ENCODE measurements at regions not wholly inside any gene's neighbourhood (a gene's known extent, or its start where the extent isn't known, plus 50 kb on each side); places are given as distances from the start of the nearest gene placed in this dataset.

GRCh38 chr11:95547186-95547585, 242.4 kb downstream of the FAM76B start:
- Histone ChIP-seq H3K4me1 (replicated peaks in 1 of 4; ENCODE audit: control insufficient read depth in 3 of 4, insufficient read depth in 4 of 4, low read length in 3 of 4) (no peaks in the 10 kb centered on the region), H3K18ac (ENCODE audit: extremely low read depth, low read length) (no peak overlapping the region), H3K14ac (ENCODE audit: insufficient read length) (no peak overlapping the region), H3K4me3 (ENCODE audit: extremely low read depth in 1 of 4, insufficient read depth in 2 of 4, low read depth in 3 of 4, low read length in 4 of 4) (no peak overlapping the region), H2BK5ac (ENCODE audit: low read depth, low read length) (no peak overlapping the region), H3K27ac (ENCODE audit: low read depth, low read length) (no peak overlapping the region), H3K56ac (replicated peaks; ENCODE audit: insufficient read length, low read depth, low read length) (no peak overlapping the region), H2AFZ (ENCODE audit: low read length) (no peak overlapping the region), H3K9ac (replicated peaks in 1 of 4; ENCODE audit: extremely low read depth in 1 of 4, low read depth in 3 of 4, low read length in 3 of 4) (no peak overlapping the region), H3K23me2 (ENCODE audit: low read depth, low read length) (no peaks in the 10 kb centered on the region), H3K9me3 (ENCODE audit: insufficient read depth in 2 of 2, low read depth in 1 of 2, low read length in 1 of 2) (no peaks in the 10 kb centered on the region), H3K79me1 (ENCODE audit: low read depth, low read length) (no peaks in the 10 kb centered on the region), H2AK5ac (ENCODE audit: low read depth, low read length) (no peak overlapping the region), H3K79me2 (ENCODE audit: control insufficient read depth in 1 of 2, insufficient read depth in 2 of 2, low read length in 2 of 2) (no peaks in the 10 kb centered on the region), H4K20me1 (replicated peaks in 1 of 2; ENCODE audit: control insufficient read depth in 1 of 2, insufficient read depth in 2 of 2, low read length in 2 of 2) (no peaks in the 10 kb centered on the region), H4K5ac (ENCODE audit: insufficient read length, low read depth, low read length) (no peak overlapping the region), H3K27me3 (replicated peaks in 1 of 4; ENCODE audit: control insufficient read depth in 3 of 4, extremely low read depth in 1 of 4, insufficient read depth in 3 of 4, low read length in 3 of 4) (no peaks in the 10 kb centered on the region), H2BK15ac (ENCODE audit: low read length) (no peak overlapping the region), H3K36me3 (ENCODE audit: control insufficient read depth in 2 of 4, insufficient read depth in 4 of 4, low read length in 3 of 4) (no peaks in the 10 kb centered on the region), H3K23ac (ENCODE audit: insufficient read length) (no peak overlapping the region), H3K4me2 (ENCODE audit: insufficient read depth in 1 of 2, low read depth in 2 of 2, low read length in 2 of 2) (no peak overlapping the region), H4K91ac (replicated peaks; ENCODE audit: insufficient read length, low read length) (no peak overlapping the region), H2BK120ac (replicated peaks; ENCODE audit: low read depth, low read length) (no peak overlapping the region), H4K8ac (ENCODE audit: extremely low read depth, insufficient read depth, low read length) (no peak overlapping the region), H2BK12ac (ENCODE audit: low read depth, low read length) (no peak overlapping the region), H3K4ac (replicated peaks; ENCODE audit: insufficient read length, low read depth, low read length) (no peak overlapping the region), H2BK20ac (ENCODE audit: low read length) (no peak overlapping the region)
- DNase-seq (ENCODE audit: low read depth in 1 of 2, low spot score in 2 of 2) (no peak), FAIRE-seq (no peak)
- 88% methylated on average over 2 of the region's 2 CpGs; no CpG with 5 or more reads in 1 of the 2 experiments for WGBS, 2 experiments (ENCODE audit: extremely low coverage in 1 of 2, insufficient coverage in 1 of 2, insufficient read length in 1 of 2, insufficient replicate concordance in 2 of 2, low coverage in 1 of 2, low lambda C conversion rate in 2 of 2, missing lambda C conversion rate in 1 of 2)
- CTCF ChIA-PET (ENCODE audit: partially characterized antibody) = interaction anchor here (1.1 to 8.9 kb wide), 7 partner anchors 11 to 392 kb away, joined by 3 to 83 read pairs (median 12); no protein-coding TSS in a partner anchor
- POLR2A ChIA-PET (ENCODE audit: partially characterized antibody) = no interaction called here
- no peak for TF ChIP-seq CHD7 (IDR thresholded peaks at IDR 0.05; ENCODE audit: insufficient replicate concordance, low read length)
